DMS114 treated with DMSO at 0.1 percent for 48 hours (cell line): ENCODE measurements at regions not wholly inside any gene's neighbourhood (a gene's known extent, or its start where the extent isn't known, plus 50 kb on each side); places are given as distances from the start of the nearest gene placed in this dataset.
"Not testable (repeated sequence)": the region's sequence is repeated elsewhere in the genome, so short reads cannot be mapped to it uniquely, and the experiment has no call there.

Experiments used
- DNase-seq: peaks from one replicate; lab custom pipeline; 2025; ENCODE audit not compliant: unreplicated experiment; lab: John Stamatoyannopoulos, UW

GRCh38 chr6:9236443-9236842, 801.1 kb upstream of the SLC35B3 start:
- no peak for DNase-seq

- DNase-seq, result peak; percentile 47
Measured at GRCh38 chr6:9233686-9234085, 798.3 kb upstream of the SLC35B3 start.

DNA sequence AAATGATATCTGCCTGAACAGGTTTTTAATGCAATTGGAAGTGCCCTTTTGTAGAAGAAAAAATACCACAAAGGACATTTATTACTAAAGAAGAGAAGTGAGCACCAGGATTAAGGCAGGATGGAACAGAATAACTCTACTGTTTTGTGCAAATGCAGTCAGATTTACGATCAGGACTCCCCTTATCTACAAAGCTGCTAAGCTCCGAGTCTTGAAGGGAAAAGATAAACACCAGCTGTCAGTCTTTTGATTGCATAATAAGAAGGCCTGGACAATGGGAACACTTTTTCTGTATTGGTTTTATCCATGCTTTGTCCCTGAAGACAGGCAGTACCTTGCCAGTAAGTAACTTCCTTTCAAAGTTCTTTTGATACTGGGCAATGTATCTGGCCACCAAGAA, 797.9 kb upstream of the SLC35B3 start:
- no peak for DNase-seq

DNA sequence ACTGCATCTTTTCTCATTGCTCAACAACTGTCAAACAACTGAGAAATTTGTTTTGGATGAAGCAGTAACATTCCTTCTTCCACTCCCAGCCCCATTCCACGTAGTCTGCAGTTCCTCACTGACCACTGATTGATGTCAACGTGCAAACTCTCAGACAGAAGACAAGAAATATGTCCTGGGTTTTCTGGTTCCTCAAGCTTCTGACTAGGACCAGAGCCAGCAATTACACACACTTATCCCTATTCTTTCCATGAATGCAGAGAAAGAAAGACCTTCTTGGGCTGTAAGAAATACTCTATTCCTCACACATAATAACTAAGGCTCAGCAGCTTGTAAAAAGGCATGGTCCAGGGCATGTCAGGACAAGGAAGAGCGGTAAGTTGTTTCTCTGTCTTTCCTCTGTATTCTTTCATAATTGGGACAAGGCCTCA, 790.1 kb upstream of the SLC35B3 start:
- DNase-seq, result peak; percentile 60

DNA sequence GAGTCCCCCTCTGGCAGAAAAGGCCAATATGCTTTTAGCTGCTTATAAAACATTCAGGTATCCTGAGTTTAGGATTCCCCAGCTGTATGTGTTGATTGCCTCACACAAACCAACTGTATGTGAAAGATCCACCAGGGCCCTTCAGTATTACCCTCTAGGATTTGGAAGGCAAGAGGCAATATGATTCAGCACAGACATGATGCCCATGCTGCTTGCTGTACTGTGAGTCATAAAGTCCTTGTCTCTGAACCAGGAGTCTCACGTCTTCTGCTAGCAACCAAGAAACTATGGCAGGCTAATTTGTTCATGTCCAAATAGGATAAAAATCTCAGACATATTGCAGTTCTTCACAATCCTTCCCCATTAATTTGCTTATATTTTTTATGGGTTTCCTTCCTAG, 789.2 kb upstream of the SLC35B3 start:
- no peak for DNase-seq

DNA sequence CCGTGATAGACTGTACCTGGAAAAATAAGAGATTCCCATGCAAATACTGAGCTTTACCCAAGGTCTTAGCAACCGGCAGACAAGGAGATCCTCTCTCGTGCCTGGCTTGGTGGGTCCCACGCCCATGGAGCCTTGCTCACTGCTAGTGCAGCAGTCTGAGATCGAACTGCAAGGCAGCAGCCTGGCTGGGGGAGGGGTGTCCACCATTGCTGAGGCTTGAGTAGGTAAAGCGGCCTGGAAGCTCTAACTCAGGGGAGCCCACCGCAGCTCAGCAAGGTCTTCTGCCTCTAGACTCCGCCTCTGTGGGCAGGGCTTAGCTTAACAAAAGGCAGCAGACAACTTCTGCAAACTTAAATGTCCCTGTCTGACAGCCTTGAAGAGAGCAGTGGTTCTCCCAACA, 778.4 kb upstream of the SLC35B3 start:
- not testable (repeated sequence) for DNase-seq

DNA sequence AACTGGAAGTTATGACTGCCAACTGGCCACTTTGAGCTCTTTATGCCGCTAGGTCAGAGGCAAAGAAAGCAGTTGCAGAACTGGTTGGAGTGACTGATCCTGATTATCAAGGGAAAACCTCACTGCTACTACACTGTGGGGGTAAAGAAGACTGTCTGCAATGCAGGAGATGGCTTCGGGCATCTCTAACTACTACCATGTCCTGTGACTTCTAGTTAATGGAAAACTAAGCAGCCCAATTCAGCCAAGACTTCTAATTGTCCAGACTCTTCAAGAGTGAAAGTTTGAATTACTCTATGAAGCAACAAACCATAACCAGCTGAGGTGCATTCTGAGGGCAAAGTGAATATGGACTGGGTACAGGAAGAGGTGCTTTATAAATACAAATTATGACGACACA, 773.6 kb upstream of the SLC35B3 start:
- no peak for DNase-seq

DNA sequence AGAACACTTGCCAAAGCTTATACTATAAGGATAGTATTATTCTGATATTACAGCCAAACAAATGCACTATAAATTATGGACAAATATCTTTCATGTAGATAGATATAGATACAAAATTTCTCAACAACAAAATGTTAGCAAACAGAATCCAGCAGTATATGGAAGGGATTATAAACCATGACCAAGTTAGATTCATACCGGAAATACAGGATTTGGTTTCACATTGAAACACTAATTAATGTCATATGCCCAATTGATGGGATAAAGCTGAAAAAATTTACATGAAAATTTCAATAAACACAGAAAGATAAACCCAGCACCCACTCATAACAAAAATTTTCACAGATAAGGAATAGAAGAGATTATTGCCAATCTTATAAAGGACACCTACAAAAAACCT, 770.3 kb upstream of the SLC35B3 start:
- no peak for DNase-seq

GRCh38 chr6:9204171-9204570, 768.8 kb upstream of the SLC35B3 start:
- no peak for DNase-seq

GRCh38 chr6:9200712-9201111, 765.4 kb upstream of the SLC35B3 start:
- DNase-seq, result no peak

DNA sequence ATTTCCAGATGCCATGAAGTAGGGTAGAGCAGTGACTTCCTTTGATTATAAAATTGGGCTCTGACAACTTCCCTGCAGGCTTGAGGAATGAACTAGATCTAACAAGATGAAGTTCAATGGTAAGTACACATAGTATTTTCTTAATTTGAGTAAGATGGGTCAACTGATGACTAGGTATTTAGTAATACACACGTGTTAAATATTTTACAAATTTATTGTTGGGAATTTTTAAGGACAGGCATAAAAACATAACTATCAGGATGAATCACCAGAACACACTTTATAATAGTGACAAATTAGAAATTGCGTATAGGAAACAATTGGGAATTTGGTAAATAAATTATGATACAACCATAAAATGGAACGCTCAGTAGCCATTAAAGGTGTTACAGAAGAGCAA, 762.4 kb upstream of the SLC35B3 start:
- DNase-seq, result no peak

DNA sequence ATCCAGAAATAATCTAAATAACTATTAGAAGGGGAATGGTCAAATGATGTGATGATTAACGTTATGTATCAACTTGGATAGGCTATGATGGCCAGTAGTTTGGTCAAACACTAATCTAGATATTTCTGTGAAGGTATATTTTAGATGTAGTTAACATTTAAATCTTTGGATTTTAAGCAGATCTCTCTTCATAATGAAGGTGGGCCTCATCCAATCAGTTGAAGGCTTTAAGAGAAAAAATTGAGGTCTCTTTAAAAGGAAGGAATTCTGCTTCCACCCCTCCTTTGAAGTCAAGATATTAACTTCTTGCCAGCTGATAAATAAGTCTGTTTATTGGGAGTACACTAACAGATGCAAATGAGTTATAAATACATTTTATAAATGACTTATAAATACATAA, 760.0 kb upstream of the SLC35B3 start:
- DNase-seq, result no peak

DNA sequence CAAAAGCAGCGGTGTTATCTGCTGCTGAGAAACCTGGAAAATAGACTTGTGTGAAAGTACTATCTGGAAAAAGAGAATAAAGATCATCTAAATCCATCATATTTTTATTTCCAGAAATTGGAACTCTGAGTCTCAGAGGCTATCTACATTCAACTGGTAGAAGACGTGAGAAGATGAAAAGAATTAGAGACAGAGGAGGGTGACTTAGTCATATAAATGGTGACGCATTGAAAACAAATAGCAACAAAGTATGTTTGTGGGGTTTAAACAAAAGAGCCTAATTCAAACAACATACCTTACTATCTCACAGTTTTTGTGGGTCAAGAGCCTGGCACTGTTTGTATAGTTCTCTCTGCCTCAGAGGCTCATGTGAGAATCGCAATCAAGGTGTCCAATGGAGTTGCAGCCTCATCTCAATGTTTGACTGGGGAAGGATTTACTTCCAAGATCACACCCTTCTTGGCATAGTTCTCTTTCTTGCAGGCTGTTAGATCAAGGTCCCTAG, 757.1 kb upstream of the SLC35B3 start:
- no peak for DNase-seq

DNA sequence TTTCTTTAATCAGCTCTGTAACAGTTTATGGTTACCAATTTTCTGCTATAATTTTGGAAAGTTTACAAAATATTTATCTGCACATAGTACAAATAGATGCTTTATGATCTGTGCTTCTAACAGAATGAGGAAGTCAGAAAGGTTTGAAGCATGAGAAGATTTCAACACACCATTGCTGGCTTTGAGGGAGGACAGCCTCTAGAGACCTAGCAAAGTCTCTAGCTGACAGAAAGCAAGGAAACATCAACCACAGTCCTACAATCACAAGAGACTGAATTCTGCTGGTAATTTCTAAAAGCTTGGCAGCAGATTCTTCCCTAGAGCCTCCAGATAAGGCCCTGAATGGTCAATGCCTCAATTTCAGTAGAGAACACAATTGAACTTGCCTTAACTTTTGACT, 750.8 kb upstream of the SLC35B3 start:
- no peak for DNase-seq

DNA sequence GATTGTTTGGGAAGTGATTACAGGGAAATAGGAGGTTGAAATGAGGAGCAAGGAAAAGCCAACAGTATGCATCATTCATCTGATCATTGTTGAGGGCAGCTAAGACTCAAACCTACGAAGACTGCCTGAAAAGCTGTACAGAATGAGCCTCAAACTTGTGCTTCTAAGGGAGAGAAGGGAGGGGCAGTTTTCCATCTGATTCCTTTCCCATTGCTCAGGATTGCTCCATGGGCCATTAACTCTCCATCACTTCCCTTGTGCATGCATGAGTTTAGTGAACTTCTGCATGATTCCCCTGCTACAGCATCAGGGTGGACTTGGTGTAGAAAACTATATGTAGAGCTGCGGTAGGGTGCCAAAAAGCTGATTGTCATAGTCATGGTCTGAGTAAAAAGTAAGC, 742.7 kb upstream of the SLC35B3 start:
- DNase-seq, result no peak

DNA sequence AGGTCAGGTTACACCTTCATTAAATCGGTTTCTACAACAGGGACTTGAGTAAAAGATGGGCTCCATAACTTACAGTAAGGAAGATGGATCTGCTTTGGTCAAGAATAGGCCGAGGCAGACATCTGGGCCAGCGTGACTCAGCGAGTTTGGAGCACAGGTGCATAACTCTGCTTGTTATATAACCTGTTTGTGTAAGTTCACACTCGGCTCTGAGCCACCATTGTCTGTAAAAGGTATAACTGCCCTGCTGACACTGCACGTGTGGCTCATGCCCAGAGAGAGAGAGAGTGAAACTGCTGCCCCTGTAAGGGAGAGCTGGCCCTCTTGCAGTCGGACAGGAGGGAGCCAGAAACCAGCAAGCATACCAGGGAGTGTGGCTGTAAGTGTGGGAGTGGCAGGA, 737.9 kb upstream of the SLC35B3 start:
- no peak for DNase-seq

- DNase-seq, result no peak
Measured at GRCh38 chr6:9172096-9172495, 736.8 kb upstream of the SLC35B3 start.

- DNase-seq, result no peak
Measured at GRCh38 chr6:9168669-9169068, 733.3 kb upstream of the SLC35B3 start.

GRCh38 chr6:9161731-9162130, 726.4 kb upstream of the SLC35B3 start:
- DNase-seq, result no peak

- DNase-seq, result no peak
Measured at GRCh38 chr6:9159051-9159450, 723.7 kb upstream of the SLC35B3 start.

GRCh38 chr6:9155836-9156235, 720.5 kb upstream of the SLC35B3 start:
- DNase-seq, result no peak

DNA sequence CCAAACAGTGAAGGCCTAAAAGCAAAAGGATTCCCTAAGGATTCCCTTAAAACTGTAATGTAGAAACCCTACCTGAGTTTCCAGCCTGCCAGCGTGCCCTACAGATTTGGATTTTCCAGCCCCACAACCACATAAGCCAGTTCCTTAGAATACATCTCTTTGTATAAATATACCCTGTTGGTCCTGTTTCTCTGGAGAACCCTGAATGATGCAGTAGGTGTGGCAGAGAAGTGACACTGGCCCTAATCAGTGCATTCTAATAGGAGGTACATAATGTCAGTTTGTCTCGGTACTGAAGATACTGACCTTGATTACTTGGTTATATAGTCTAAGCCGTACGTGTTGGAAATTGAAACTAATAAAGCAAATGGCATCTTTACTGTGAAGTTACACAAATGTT, 707.8 kb upstream of the SLC35B3 start:
- DNase-seq, result no peak

DNA sequence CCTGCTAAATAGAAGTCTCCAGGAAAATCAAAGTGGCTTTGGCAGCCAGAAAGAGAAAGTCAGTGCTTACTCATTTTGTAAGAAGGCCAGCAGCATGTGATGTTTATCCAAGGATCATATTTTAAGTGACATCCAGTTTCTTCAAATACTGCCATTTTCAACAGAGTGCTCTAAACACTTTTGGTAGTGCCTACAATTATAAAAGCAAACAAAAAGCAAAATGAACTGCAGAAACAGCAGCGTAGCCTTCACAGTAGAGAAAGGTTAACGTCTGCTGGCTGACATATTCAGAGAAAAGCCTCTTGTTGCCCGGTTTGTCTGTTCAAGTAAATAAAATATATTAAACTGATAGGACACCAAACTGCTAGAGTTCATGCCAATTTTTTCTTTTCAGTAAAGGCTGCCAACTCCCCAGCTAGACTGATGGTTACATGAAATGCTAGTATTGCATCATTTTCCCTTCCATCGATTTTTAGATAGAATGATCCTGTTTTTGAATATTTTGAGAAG, 705.7 kb upstream of the SLC35B3 start:
- no peak for DNase-seq

DNA sequence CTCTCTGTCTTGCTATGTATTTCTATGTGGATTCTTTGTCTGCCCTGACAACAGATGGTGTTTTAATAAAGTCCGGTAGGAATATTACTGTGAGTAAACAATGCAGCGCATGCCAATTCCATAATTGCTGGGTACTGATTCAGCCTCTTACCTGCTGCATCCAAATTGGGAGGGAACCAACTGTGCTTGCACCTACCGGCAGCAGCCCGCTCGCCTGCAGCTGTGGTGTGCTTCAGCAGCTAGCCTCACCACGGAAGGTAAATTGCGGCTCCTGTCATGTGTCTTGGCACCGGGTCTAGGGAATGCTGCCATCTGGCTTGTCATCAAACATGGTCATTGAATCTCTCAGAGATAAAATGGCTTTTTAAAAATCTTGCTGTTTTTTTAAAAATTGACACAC, 704.8 kb upstream of the SLC35B3 start:
- peak; percentile 51 for DNase-seq
